Mesothelial cell of epicardium (in vitro differentiated cells): ENCODE measurements at regions not wholly inside any gene's neighbourhood (a gene's known extent, or its start where the extent isn't known, plus 50 kb on each side); places are given as distances from the start of the nearest gene placed in this dataset.
"Not testable (repeated sequence)": the region's sequence is repeated elsewhere in the genome, so short reads cannot be mapped to it uniquely, and the experiment has no call there.

Experiments
- DNase-seq, 2 experiments: peaks; one replicate each; pipeline ENCODE4 v3.0.0; 2021; ENCODE audit warnings: low spot score in 2 of 2; ENCODE audit not compliant: unreplicated experiment in 2 of 2
- H3K27ac Mint-ChIP-seq: 2 replicates; pipeline ENCODE4 v1.8.0; 2021; ENCODE audit warnings: mixed read lengths
- H3K27me3 Mint-ChIP-seq: 2 replicates; pipeline ENCODE4 v1.8.0; 2021; ENCODE audit warnings: low read depth, mixed read lengths
- H3K36me3 Mint-ChIP-seq: 2 replicates; pipeline ENCODE4 v1.8.0; 2021; ENCODE audit warnings: mixed read lengths
- H3K4me1 Mint-ChIP-seq: 2 replicates; pipeline ENCODE4 v1.8.0; 2021; ENCODE audit warnings: mixed read lengths
- H3K4me3 Mint-ChIP-seq: 2 replicates; pipeline ENCODE4 v1.8.0; 2021; ENCODE audit warnings: mild to moderate bottlenecking, moderate library complexity, mixed read lengths
- H3K9me3 Mint-ChIP-seq: 2 replicates; pipeline ENCODE4 v1.8.0; 2021; ENCODE audit warnings: mixed read lengths
- TF ChIP-seq, protein P1 (sequence below): fragments of 200-600 bp; sonication (generic); IDR thresholded peaks from one replicate; pipeline ENCODE4 v1.5.0; 2021; ENCODE audit warnings: antibody characterized with exemption; ENCODE audit not compliant: unreplicated experiment

- H3K36me3 Mint-ChIP-seq: no peaks in the 10 kb centered on the region
Observed at GRCh38 chr2:88897715-88898114, 206.2 kb downstream of the RPIA start.

GRCh38 chr2:88903749-88904353, 212.4 kb downstream of the RPIA start:
- Mint-ChIP-seq H3K36me3 (no peaks in the 10 kb centered on the region), H3K4me3 (no peak overlapping the region), H3K9me3 (peaks cover 38% of the 10 kb centered on the region), H3K4me1 (no peaks in the 10 kb centered on the region), H3K27me3 (peaks cover 2% of the 10 kb centered on the region), H3K27ac (no peak overlapping the region)
- DNase-seq: no peak
- TF ChIP-seq, protein P1, sequence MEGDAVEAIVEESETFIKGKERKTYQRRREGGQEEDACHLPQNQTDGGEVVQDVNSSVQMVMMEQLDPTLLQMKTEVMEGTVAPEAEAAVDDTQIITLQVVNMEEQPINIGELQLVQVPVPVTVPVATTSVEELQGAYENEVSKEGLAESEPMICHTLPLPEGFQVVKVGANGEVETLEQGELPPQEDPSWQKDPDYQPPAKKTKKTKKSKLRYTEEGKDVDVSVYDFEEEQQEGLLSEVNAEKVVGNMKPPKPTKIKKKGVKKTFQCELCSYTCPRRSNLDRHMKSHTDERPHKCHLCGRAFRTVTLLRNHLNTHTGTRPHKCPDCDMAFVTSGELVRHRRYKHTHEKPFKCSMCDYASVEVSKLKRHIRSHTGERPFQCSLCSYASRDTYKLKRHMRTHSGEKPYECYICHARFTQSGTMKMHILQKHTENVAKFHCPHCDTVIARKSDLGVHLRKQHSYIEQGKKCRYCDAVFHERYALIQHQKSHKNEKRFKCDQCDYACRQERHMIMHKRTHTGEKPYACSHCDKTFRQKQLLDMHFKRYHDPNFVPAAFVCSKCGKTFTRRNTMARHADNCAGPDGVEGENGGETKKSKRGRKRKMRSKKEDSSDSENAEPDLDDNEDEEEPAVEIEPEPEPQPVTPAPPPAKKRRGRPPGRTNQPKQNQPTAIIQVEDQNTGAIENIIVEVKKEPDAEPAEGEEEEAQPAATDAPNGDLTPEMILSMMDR: peak; percentile 49

More at GRCh38 chr2:88897715-88898114, 206.2 kb downstream of the RPIA start:
- Mint-ChIP-seq H3K27ac (no peak overlapping the region), H3K27me3 (no peaks in the 10 kb centered on the region), H3K9me3 (peaks cover 47% of the 10 kb centered on the region), H3K4me1 (no peaks in the 10 kb centered on the region), H3K4me3 (no peak overlapping the region)
- TF ChIP-seq, protein P1: no peak
- no peak for DNase-seq

- Mint-ChIP-seq H3K4me3 (no peak overlapping the region), H3K4me1 (no peaks in the 10 kb centered on the region), H3K27ac (no peak overlapping the region), H3K9me3 (peaks cover 38% of the 10 kb centered on the region), H3K36me3 (no peaks in the 10 kb centered on the region), H3K27me3 (no peaks in the 10 kb centered on the region)
- no peak for DNase-seq
- TF ChIP-seq, protein P1: no peak
Observed at GRCh38 chr2:88913280-88913679, 221.8 kb downstream of the RPIA start.

DNA sequence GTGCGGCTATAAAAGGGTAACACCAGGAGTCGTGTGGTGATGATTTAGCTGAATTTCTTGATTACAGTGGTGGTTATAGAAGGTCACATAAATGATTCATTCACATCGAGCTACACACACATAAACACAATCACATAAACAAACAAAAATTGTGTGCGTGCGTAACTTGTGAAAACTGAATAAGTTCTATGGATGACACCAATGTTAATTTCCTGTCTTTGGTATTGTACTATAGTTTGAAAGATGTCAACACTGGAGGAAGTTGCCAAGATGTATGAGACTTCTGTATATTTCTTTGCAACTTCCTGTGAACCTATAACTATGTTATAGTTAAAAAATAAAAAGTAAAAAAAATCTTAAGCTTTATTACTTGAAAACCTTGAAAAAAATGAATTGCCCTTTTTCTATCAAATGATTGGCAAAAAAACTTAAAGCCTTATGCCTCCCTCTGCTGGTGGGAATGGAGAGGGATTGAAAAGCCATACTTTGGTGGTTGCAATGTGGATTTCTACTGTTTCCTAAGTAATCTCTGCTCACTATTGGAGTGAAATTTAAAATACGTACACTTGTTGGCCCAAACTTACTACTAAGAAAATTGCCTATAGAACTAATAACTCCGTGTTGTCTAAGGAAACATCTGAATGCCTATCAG, 227.7 kb downstream of the RPIA start:
- no peak for DNase-seq
- TF ChIP-seq, protein P1: no peak
- Mint-ChIP-seq H3K27me3 (no peaks in the 10 kb centered on the region), H3K27ac (no peak overlapping the region), H3K36me3 (no peaks in the 10 kb centered on the region), H3K9me3 (peaks cover 41% of the 10 kb centered on the region), H3K4me3 (no peak overlapping the region), H3K4me1 (no peaks in the 10 kb centered on the region)

DNA sequence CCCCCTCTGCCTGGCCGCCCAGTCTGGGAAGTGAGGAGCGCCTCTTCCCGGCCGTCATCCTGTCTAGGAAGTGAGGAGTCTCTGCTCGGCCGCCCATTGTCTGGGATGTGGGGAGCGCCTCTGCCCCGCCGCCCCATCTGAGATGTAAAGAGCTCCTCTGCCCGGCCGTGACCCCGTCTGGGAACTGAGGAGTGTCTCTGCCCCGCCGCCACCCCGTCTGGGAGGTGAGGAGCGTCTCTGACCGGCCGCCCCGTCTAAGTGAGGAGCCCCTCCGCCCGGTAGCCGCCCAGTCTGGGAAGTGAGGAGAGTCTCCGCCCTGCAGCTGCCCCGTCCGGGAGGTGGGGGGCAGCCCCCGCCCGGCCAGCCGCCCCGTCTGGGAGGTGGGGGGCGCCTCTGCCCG, 228.9 kb downstream of the RPIA start:
- peaks cover 53% of the 10 kb centered on the region for H3K9me3 Mint-ChIP-seq

DNA sequence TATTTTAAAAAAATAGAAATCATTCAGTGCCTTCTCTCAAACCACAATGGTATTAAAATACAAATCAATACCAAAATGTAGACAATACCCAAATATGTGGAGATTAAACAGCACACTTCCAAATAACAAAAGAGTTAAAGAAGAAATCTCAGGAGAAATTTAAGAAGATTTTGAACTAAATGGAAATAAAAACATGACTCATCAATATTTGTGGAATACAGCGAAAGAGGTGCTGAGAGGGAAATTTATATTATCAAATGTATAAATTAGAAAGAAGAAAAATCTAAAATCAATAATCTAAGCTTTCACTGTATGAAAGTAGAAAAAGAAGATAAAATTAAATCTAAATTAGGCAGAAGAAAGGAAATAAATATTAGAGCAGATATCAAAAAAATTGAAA, 233.1 kb downstream of the RPIA start:
- peaks cover 50% of the 10 kb centered on the region for H3K9me3 Mint-ChIP-seq
- H3K4me1 Mint-ChIP-seq: no peaks in the 10 kb centered on the region
- H3K36me3 Mint-ChIP-seq: no peaks in the 10 kb centered on the region
- TF ChIP-seq, protein P1: no peak
- no peak overlapping the region for H3K4me3 Mint-ChIP-seq
- H3K27ac Mint-ChIP-seq: no peak overlapping the region
- DNase-seq: no peak
- no peaks in the 10 kb centered on the region for H3K27me3 Mint-ChIP-seq

More for the DNA sequence above, 228.9 kb downstream of the RPIA start:
- not testable (repeated sequence) for DNase-seq, H3K36me3 Mint-ChIP-seq, H3K4me3 Mint-ChIP-seq, H3K27ac Mint-ChIP-seq, H3K27me3 Mint-ChIP-seq, H3K4me1 Mint-ChIP-seq
